GM19452 (cell line): ENCODE measurements at regions not wholly inside any gene's neighbourhood (a gene's known extent, or its start where the extent isn't known, plus 50 kb on each side); places are given as distances from the start of the nearest gene placed in this dataset.

Experiments used
- ATAC-seq: cut with Tn5 transposase; IDR thresholded peaks from one replicate; pipeline ENCODE4 v1.9.1; 2021; ENCODE audit not compliant: unreplicated experiment

GRCh38 chr15:70476441-70476840, 286.9 kb downstream of the UACA start:
- ATAC-seq = no peak

- no peak for ATAC-seq
These were observed 287.4 kb downstream of the UACA start for GRCh38 chr15:70475921-70476320.

- no peak for ATAC-seq
These were observed 288.0 kb downstream of the UACA start for GRCh38 chr15:70475407-70475781.

DNA sequence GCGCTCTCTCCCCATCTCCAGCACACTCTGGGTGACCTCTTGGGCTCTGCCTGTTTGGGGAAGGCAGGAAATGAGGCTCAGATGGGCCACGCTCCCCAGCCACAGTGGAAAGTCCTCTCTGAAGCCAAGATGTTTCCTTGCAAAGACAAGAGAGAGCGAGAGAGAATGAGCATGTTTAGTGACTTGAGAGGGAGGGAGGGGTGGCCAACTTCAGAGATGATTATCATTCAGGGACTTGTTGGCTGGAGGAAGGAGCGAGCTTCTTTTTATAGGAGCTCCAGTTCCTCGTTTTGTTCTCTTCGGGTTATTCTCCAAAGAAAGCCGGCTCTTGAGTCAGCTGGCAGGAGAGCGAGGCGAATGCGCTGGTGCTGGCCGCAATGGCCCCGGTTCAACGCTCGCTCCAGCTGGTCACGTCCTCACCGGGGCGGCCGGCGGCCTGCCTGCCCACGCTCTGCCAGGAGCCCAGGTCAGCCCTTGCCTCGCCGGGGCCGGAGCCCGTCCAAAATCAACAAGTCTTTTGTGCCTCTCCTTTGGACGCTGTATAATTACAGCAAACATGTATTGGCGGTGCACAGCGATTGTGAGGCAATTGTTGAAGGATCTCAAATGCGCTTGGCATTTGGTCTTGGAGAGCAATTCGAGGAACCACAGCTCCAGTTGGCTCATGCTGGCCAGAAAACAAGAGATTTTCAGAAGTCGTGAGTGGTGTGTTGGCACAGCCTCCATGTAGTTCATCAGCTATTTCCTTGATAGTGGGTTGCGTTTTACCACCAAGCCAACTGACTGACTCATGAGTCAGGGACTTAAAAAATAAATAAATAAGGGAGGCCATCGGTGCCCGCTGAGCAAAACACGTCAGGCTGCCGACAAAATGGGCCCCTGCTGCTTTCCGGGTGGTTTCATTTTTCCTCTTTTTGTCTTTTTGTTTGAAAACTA, 288.6 kb downstream of the UACA start:
- no peak for ATAC-seq

GRCh38 chr15:70473581-70474370, 289.6 kb downstream of the UACA start:
- no peak for ATAC-seq

- ATAC-seq = no peak
These were observed 291.8 kb downstream of the UACA start for GRCh38 chr15:70471517-70471916.

DNA sequence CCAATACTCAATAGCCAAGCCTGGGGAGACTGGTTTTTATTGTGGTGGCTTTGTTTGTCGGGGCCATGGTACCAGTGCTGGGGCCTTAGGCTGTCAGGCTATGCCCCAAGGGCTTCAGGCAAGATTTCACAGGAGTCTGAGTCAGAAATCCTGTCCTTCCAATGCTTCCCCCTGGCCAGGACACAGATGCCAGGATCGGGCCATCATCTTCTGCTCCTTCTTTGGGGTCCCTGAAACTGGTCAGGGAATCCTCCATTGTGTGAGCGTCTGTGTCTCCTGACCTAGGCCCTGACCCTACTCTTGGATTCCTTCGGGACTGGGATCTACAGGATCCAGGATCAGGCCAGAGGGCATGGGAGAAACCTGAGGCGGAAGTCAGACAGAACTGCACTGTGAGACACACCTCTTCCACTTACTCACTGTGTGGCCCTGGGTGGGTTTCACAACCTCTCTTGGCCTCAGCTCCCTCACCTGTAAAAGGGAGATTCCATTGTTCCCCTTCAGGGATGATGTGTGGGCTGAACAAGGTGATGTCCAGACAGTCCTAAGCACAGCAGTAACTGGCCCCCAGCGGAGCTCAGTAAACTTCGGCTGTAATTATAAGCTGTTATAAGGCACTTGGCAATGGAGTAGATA, 292.7 kb downstream of the UACA start:
- ATAC-seq = no peak

DNA sequence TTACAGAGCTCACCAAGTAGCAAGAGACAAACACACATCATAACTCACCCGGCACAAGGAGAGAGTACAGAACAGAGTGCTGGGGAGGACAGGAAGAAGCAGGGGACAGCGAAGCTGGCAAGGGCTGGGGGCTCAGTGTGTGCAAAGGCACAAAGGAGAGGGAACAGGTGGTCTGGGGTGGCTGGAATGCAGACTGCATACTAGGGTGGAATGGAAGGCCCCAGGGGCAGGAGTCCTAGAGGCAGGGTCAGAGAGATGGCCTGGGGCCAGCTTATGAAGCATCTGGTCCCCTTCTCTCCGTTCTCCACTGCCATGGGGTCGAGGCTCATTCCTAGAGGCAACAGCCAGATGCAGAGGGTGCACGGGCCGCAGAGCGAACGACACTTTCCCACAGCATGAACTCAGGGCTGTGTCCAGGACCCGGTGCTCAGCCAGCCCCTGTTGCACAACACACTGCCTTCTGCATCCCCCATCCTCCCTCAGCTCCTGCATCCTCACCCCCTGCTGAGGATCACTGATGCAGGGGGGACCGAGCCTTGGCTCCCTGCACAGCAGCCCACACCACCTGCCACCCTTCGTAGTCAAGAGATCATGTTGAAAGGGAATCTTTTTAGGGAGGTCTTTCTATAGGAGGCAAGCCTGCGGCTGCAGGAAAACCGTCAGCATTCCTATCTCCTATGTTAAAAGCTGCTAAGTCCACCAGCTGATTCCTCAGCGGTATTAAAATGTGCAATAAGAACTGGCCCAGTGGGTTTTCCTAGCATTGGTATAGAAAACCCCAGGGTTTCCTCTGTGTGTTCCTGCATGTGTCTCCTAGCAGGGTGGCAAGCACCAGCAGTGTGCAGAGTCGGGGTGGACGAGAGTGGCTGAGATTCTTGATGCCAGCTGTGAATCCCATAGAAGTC, 293.5 kb downstream of the UACA start:
- ATAC-seq = no peak

GRCh38 chr15:70469182-70469581, 294.2 kb downstream of the UACA start:
- no peak for ATAC-seq

DNA sequence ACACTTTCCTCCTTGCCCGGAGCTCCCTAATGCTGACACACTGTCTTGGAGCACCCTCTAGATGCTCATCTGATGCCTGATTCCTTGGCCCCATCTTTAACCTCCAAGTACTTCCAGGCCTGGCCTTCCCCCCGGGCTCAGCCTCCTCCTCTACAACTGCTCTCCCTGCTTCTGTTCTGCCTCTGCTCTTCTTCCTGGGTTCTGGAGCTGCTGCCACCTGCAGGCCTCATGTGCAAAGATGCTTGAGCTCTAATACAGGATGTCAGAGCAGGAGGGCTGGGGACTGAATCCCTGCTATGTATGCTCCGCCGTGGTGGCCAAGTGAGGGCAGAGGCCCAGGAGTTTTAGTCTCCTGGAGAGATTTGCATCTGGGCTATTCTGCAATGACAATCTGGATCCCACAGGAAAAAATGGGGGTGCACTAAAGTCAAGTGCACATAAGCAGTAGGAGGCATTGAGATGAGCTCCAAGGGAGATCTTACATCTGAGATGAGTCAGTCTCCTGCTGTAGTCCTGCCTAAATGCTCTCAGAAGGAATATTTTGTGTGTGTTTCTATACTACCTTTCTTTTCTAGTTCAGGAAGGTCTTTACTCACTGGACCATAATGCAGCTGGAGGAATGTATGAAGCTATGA, 296.3 kb downstream of the UACA start:
- peak; percentile 40 for ATAC-seq

DNA sequence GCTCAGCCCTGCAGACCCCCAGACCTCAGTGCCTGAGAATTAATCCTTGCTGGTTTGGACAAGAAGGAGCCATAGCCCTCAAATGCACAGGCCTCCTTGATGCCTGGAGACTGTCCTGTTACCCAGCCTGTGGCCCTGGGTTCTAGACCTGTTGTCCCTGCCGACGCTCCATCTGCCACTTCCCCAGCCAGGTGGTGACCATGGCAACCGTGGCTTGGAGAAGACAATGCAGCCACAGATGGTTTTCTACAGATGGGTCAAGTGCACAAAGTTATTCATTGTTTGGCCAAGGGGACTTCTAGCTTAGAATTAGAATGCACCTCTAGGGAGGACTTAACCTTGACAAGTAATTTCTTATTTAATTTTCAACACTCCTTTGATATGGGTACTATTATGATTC, 297.1 kb downstream of the UACA start:
- no peak for ATAC-seq

DNA sequence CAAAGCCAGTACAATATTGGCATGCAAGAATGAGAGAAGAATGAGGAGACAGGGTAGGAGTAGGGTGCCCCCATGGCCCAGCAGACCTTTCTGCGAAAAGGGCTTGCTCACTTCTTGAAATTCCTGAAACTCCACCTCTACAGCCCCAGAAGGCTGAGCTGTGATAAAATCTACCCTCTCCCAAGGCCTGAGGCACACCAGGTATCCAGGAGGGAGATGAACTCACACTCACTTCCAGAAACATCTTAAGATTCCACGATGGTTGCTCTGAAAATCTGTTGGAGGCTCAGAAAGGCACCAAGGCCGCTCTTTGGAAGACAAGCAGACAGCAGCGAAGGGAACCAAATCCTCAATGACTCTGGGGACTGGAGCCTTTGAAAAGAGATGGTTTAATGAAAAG, 297.5 kb downstream of the UACA start:
- no peak for ATAC-seq

- peak; percentile 26 for ATAC-seq
These were observed 299.9 kb downstream of the UACA start for GRCh38 chr15:70463453-70463834.

GRCh38 chr15:70461992-70462391, 301.4 kb downstream of the UACA start:
- ATAC-seq = no peak

DNA sequence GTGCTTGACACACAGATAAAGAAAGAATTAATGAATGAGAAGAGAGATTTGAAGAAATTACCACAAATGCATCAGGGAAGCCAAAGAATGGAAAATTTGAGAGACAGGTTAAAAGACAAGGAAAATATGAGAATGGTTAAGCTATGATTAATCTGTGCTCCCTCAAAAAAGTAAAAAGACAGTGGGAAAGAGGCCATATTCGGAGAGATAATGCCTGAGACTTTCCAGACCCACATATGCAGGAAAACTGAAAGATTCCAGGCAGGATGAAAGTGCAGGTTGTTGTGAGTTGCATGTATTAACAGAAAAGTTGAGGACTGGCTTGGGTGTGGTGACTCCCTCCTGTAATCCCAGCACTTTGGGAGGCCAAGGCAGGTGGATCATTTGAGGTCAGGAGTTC, 302.3 kb downstream of the UACA start:
- ATAC-seq = no peak

DNA sequence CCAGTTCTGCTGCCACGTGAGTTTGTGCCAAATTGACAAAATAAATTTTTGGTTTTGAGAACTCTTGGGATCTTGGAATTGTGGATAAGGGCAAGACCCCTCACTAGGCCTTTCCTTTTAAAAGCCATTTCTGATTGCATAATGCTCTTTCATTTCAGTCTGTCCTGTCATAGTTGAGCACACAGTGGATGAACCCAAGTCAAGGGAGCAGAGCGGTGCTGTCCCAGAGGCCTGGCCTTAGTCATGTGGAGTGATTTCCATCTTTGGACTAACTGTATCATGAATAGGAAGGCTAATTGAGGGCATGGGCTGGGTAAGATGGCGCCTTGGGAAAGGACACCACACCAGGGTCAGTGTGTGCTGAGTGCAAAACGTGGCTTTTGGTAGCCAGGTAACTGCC, 304.0 kb downstream of the UACA start:
- no peak for ATAC-seq

DNA sequence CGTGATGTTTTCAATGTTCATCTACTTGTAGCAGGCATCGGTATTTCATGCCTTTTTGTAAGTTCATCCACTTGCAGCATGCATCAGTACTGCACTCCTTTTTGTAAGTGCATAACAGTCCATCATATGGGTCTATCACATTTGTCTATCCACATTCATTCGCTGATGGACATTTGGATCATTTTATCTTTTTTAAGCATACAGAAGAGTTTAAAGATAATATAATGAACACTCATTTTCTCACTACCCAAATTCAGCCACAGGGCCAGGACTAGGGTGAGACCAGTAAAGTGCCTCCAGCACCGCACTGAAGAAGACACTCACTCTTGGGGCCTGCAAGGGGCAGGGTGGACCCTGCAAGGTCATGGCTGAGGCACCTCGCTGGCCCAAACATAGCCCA, 309.6 kb downstream of the UACA start:
- ATAC-seq = no peak

- ATAC-seq = no peak
These were observed 310.1 kb downstream of the UACA start for GRCh38 chr15:70453238-70453637.

- no peak for ATAC-seq
These were observed 311.3 kb downstream of the UACA start for GRCh38 chr15:70451821-70452653.

DNA sequence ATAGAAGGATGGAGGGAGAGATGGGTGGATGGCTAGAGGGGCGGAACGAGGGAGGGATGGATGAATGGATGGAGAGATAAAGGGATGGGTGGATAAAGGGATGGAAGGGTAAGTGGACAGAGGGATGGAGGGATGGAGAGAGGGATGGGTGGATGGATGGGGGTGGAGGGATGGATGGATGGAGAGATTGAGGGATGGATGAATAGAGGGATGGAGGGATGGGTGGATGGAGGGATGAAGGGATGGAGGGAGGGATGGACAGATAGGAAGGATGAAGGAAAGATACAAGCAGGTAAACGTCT, 313.3 kb downstream of the UACA start:
- ATAC-seq = no peak
